Adipocyte (in vitro differentiated cells): ENCODE measurements at regions not wholly inside any gene's neighbourhood (a gene's known extent, or its start where the extent isn't known, plus 50 kb on each side); places are given as distances from the start of the nearest gene placed in this dataset.

Experiments
- DNase-seq: peaks from one replicate; pipeline ENCODE4 v3.0.0-alpha.2; 2015; ENCODE audit warnings: low read depth
- H3K27me3 ChIP-seq: replicated peaks from 2 replicates; pipeline ENCODE4 v1.7.0; 2013; ENCODE audit warnings: mild to moderate bottlenecking, low read length, moderate library complexity; ENCODE audit not compliant: control insufficient read depth, insufficient read depth
- H3K36me3 ChIP-seq: 2 replicates; pipeline ENCODE4 v1.7.0; 2013; ENCODE audit warnings: low read length, mild to moderate bottlenecking, moderate library complexity; ENCODE audit not compliant: control insufficient read depth, insufficient read depth, severe bottlenecking
- H3K4me1 ChIP-seq: 2 replicates; pipeline ENCODE4 v1.7.0; 2013; ENCODE audit warnings: mild to moderate bottlenecking, low read length, moderate library complexity; ENCODE audit not compliant: control insufficient read depth, insufficient read depth
- H3K4me3 ChIP-seq: 2 replicates; pipeline ENCODE4 v1.7.0; 2013; ENCODE audit warnings: mild to moderate bottlenecking, low read length, moderate library complexity
- H3K9ac ChIP-seq: 2 replicates; pipeline ENCODE4 v1.7.0; 2013; ENCODE audit warnings: mild to moderate bottlenecking, low read length, moderate library complexity
- H3K9me3 ChIP-seq: 2 replicates; pipeline ENCODE4 v1.7.0; 2013; ENCODE audit warnings: mild to moderate bottlenecking, low read length, moderate library complexity; ENCODE audit not compliant: control insufficient read depth

GRCh38 chr5:117667105-117667504 is 1092.5 kb upstream of the SEMA6A start:
- DNase-seq = no peak
- no peak overlapping the region for H3K9ac ChIP-seq
- H3K27me3 ChIP-seq = no peaks in the 10 kb centered on the region
- no peak overlapping the region for H3K4me3 ChIP-seq
- H3K4me1 ChIP-seq = no peaks in the 10 kb centered on the region
- no peaks in the 10 kb centered on the region for H3K9me3 ChIP-seq
- H3K36me3 ChIP-seq = no peaks in the 10 kb centered on the region

- H3K4me1 ChIP-seq = no peaks in the 10 kb centered on the region
- no peaks in the 10 kb centered on the region for H3K9me3 ChIP-seq
- no peaks in the 10 kb centered on the region for H3K36me3 ChIP-seq
- H3K4me3 ChIP-seq = no peak overlapping the region
- H3K27me3 ChIP-seq = no peaks in the 10 kb centered on the region
- H3K9ac ChIP-seq = no peak overlapping the region
- DNase-seq = no peak
These were observed 1090.5 kb upstream of the SEMA6A start for GRCh38 chr5:117665121-117665520.

GRCh38 chr5:117662361-117662760 is 1087.7 kb upstream of the SEMA6A start:
- Histone ChIP-seq H3K9ac (no peak overlapping the region), H3K27me3 (no peaks in the 10 kb centered on the region), H3K36me3 (no peaks in the 10 kb centered on the region), H3K4me1 (no peaks in the 10 kb centered on the region), H3K4me3 (no peak overlapping the region), H3K9me3 (no peaks in the 10 kb centered on the region)
- no peak for DNase-seq

GRCh38 chr5:117657541-117657940 is 1082.9 kb upstream of the SEMA6A start:
- peak; percentile 25 for DNase-seq
- H3K4me1 ChIP-seq = no peaks in the 10 kb centered on the region
- H3K9ac ChIP-seq = no peak overlapping the region
- H3K36me3 ChIP-seq = no peaks in the 10 kb centered on the region
- H3K27me3 ChIP-seq = no peaks in the 10 kb centered on the region
- no peaks in the 10 kb centered on the region for H3K9me3 ChIP-seq
- H3K4me3 ChIP-seq = no peak overlapping the region

GRCh38 chr5:117652958-117653280 is 1078.3 kb upstream of the SEMA6A start:
- DNase-seq = peak; percentile 36
- no peaks in the 10 kb centered on the region for H3K27me3 ChIP-seq
- H3K4me1 ChIP-seq = no peaks in the 10 kb centered on the region
- no peaks in the 10 kb centered on the region for H3K36me3 ChIP-seq
- no peak overlapping the region for H3K4me3 ChIP-seq
- no peak overlapping the region for H3K9ac ChIP-seq
- no peaks in the 10 kb centered on the region for H3K9me3 ChIP-seq

GRCh38 chr5:117652036-117652957 is 1077.7 kb upstream of the SEMA6A start:
- Histone ChIP-seq H3K4me3 (no peak overlapping the region), H3K9ac (no peak overlapping the region), H3K27me3 (no peaks in the 10 kb centered on the region), H3K4me1 (no peaks in the 10 kb centered on the region), H3K36me3 (no peaks in the 10 kb centered on the region), H3K9me3 (no peaks in the 10 kb centered on the region)
- DNase-seq = no peak

- Histone ChIP-seq H3K4me3 (no peak overlapping the region), H3K9ac (no peak overlapping the region), H3K9me3 (no peaks in the 10 kb centered on the region), H3K27me3 (no peaks in the 10 kb centered on the region), H3K4me1 (no peaks in the 10 kb centered on the region), H3K36me3 (no peaks in the 10 kb centered on the region)
- no peak for DNase-seq
These were observed 1075.2 kb upstream of the SEMA6A start for GRCh38 chr5:117649821-117650220.

- Histone ChIP-seq H3K27me3 (no peaks in the 10 kb centered on the region), H3K36me3 (no peaks in the 10 kb centered on the region), H3K4me3 (no peak overlapping the region), H3K4me1 (no peaks in the 10 kb centered on the region), H3K9ac (no peak overlapping the region), H3K9me3 (no peaks in the 10 kb centered on the region)
- no peak for DNase-seq
These were observed 1070.8 kb upstream of the SEMA6A start for GRCh38 chr5:117645400-117645799.

- no peak overlapping the region for H3K9ac ChIP-seq
- no peak overlapping the region for H3K4me3 ChIP-seq
- no peak for DNase-seq
- no peaks in the 10 kb centered on the region for H3K9me3 ChIP-seq
- no peaks in the 10 kb centered on the region for H3K27me3 ChIP-seq
- no peaks in the 10 kb centered on the region for H3K4me1 ChIP-seq
- no peaks in the 10 kb centered on the region for H3K36me3 ChIP-seq
These were observed 1064.0 kb upstream of the SEMA6A start for GRCh38 chr5:117638581-117638980.

- Histone ChIP-seq H3K36me3 (no peaks in the 10 kb centered on the region), H3K4me1 (no peaks in the 10 kb centered on the region), H3K9ac (no peak overlapping the region), H3K4me3 (no peak overlapping the region), H3K27me3 (no peaks in the 10 kb centered on the region), H3K9me3 (peaks cover 13% of the 10 kb centered on the region)
- no peak for DNase-seq
These were observed 1058.5 kb upstream of the SEMA6A start for GRCh38 chr5:117633093-117633492.

GRCh38 chr5:117624201-117624600 is 1049.6 kb upstream of the SEMA6A start:
- Histone ChIP-seq H3K4me1 (no peaks in the 10 kb centered on the region), H3K9me3 (peaks cover 5% of the 10 kb centered on the region), H3K36me3 (no peaks in the 10 kb centered on the region)

More at GRCh38 chr5:117624201-117624600, 1049.6 kb upstream of the SEMA6A start:
- Histone ChIP-seq H3K4me3 (no peak overlapping the region), H3K27me3 (no peaks in the 10 kb centered on the region), H3K9ac (no peak overlapping the region)
- DNase-seq = no peak
